ENCODE measurements at regions not wholly inside any gene's neighbourhood (a gene's known extent, or its start where the extent isn't known, plus 50 kb on each side); places are given as distances from the start of the nearest gene placed in this dataset.

DNA sequence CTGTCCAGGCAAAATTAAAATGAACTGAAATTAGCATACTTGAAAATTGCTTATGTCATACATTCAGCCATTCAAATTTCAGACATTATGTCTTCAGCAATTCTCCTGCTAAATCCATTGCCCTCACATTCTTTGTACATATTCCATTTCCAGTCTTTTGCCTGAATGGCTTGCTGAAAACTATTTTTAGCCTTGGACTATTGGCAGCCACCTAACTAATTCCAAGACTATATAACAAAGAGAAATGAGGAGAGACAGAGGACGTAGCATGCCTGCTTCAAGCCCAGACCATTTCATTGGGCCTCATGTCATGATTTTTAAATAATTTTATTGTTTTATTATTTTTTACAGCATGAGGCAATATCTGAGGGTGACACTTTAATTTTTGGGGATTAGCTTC, 100.3 kb downstream of the MRPS30 start:
- TF ChIP-seq, protein P1, sequence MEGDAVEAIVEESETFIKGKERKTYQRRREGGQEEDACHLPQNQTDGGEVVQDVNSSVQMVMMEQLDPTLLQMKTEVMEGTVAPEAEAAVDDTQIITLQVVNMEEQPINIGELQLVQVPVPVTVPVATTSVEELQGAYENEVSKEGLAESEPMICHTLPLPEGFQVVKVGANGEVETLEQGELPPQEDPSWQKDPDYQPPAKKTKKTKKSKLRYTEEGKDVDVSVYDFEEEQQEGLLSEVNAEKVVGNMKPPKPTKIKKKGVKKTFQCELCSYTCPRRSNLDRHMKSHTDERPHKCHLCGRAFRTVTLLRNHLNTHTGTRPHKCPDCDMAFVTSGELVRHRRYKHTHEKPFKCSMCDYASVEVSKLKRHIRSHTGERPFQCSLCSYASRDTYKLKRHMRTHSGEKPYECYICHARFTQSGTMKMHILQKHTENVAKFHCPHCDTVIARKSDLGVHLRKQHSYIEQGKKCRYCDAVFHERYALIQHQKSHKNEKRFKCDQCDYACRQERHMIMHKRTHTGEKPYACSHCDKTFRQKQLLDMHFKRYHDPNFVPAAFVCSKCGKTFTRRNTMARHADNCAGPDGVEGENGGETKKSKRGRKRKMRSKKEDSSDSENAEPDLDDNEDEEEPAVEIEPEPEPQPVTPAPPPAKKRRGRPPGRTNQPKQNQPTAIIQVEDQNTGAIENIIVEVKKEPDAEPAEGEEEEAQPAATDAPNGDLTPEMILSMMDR (IDR thresholded peaks at IDR 0.05; ENCODE audit: insufficient read depth, low read length) = no peak
- DNase-seq (ENCODE audit: low read depth) = no peak
- no peak overlapping the region for H3K4me3 ChIP-seq (ENCODE audit: low read depth, low read length)

DNA sequence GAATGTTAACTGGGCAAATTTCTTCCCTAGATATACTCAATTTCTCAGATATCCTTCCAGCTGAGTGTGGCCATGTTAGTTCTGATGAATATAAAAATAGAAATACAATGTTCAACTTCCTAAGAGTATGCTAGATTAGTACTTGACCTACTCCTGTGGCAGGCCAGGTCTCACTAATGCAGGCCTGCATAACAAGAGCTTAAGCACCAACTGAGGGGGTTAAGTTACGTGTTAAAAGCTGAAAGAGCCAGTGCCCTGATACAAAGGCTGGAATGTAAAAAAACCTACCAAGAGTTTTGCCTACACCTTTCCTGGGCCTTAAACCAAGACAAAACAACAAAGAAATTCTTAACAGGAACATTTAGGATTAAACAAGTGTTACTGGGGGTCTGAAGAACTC, 102.8 kb downstream of the MRPS30 start:
- DNase-seq (ENCODE audit: low read depth) = no peak
- TF ChIP-seq, protein P1 (IDR thresholded peaks at IDR 0.05; ENCODE audit: insufficient read depth, low read length) = no peak
- H3K4me3 ChIP-seq (ENCODE audit: low read depth, low read length) = no peak overlapping the region

DNA sequence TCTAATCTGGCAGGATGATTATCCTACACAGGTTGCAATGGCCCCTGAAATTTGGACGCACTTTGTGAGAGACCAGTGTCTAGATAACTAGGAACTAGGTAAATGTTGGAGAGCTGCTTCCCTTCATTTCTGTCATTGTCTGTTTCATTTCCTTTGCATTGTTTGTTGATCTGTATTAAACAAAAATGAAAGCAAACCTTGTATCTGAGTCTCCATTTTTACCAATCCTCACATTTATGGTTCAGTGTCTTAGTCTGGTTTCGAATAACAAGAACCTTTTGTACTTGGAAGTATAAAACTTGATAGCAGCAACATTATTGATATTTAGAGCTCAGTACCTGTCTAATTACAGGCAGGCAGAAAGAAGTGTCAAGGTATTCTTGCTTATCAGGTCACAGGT, 105.5 kb downstream of the MRPS30 start:
- DNase-seq (ENCODE audit: low read depth) = no peak
- TF ChIP-seq, protein P1 (IDR thresholded peaks at IDR 0.05; ENCODE audit: insufficient read depth, low read length) = no peak
- H3K4me3 ChIP-seq (ENCODE audit: low read depth, low read length) = no peak overlapping the region

DNA sequence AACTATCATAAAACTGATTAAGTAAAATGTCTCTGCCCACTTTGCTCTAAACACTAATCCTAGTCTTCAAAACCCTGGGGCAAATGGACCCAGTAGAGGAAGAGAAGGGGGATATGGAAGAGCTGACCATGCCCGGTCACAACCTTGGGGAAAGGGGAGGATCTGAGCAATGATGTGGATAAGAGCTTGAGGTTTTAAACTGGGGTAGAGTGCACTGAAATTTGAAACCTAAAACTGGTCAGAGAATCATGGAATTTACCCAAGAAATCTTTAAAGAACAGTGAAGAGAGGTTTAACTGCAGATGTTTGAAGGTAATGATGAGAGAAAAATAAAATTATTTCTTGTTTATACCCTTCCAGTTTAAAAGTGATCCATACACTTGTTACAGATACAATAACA, 110.8 kb downstream of the MRPS30 start:
- no peak overlapping the region for H3K4me3 ChIP-seq (ENCODE audit: low read depth, low read length)
- TF ChIP-seq, protein P1 (IDR thresholded peaks at IDR 0.05; ENCODE audit: insufficient read depth, low read length) = no peak
- no peak for DNase-seq (ENCODE audit: low read depth)

DNA sequence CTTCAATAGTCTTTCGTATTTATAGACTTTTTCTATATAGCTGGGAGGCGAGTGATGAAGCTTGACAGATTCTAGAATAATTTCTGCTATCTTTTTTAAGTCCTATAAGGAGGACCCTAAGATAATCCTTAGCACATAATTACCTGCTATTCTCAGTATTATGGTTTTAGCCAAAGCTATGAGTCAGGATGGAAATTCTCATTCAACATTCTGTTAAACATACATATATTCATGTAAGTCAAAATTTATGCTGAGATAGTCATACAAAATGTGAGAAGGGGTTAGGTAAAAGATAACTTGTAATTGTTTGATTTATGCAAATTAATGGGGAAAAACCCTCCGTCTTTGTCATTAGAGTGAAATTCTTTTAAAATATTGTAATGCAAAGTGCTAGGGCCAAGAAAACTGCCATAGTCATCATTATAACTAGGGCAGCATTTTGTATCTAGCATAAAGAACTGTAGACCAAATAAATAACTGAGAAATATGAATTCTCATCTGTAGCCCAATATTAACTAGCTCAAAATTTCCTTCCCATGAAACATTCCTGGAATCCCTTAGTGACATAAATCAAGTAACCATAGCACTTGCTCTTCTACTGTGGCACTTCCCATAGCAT, 118.5 kb downstream of the MRPS30 start:
- H3K4me3 ChIP-seq (ENCODE audit: low read depth, low read length) = no peak overlapping the region
- DNase-seq (ENCODE audit: low read depth) = no peak
- TF ChIP-seq, protein P1 (IDR thresholded peaks at IDR 0.05; ENCODE audit: insufficient read depth, low read length) = no peak

DNA sequence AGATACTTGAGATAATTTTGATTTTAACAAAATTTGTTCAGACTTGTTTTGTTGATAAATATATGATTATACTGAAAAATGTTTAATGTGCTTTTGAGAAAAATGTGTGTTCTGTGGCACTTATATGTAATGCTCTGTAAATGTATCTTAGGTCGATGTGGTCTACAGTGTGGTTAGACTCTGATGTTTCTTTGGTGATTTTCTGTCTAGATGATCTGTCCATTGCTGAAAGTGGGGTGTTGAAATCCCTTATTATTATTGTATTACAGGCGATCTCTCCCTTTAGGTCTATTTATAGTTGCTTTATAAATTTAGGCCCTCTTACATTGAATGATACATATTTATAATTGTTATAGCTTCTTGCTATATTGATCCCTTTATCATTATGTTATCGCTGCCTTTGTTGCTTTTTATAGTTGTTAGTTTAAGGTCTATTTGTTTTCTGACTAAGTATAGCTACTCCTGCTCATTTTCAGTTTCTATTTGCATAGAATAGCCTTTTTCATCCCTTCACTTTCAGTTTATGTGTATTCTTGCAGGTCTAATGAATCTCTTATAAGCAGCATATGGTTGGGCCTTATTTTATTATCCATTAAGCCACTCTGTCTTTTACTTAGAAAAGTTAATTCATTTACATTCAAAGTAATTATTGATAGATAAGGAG, 124.3 kb downstream of the MRPS30 start:
- TF ChIP-seq, protein P1 (IDR thresholded peaks at IDR 0.05; ENCODE audit: insufficient read depth, low read length) = no peak
- DNase-seq (ENCODE audit: low read depth) = no peak
- H3K4me3 ChIP-seq (ENCODE audit: low read depth, low read length) = no peak overlapping the region

Data from fibroblast of the aortic adventitia (primary cell).